Suprapubic skin (tissue), 4 donors: ENCODE measurements at regions not wholly inside any gene's neighbourhood (a gene's known extent, or its start where the extent isn't known, plus 50 kb on each side); places are given as distances from the start of the nearest gene placed in this dataset.

Experiments
- DNase-seq, 2 donors: peaks; one replicate each; pipeline ENCODE4 v3.0.0-alpha.2; 2019; ENCODE audit warnings: low spot score in 2 of 2
- H3K27ac ChIP-seq: fragments of 200-600 bp; sonication (generic); one replicate; pipeline ENCODE4 v1.5.1; 2019
- H3K27me3 ChIP-seq: fragments of 200-600 bp; sonication (generic); one replicate; pipeline ENCODE4 v1.5.1; 2019
- H3K36me3 ChIP-seq: fragments of 200-600 bp; sonication (generic); one replicate; pipeline ENCODE4 v1.5.1; 2019
- H3K4me1 ChIP-seq: fragments of 200-600 bp; sonication (generic); one replicate; pipeline ENCODE4 v1.5.1; 2019
- H3K4me3 ChIP-seq: fragments of 200-600 bp; sonication (generic); one replicate; pipeline ENCODE4 v1.5.1; 2019; ENCODE audit warnings: mild to moderate bottlenecking
- H3K9me3 ChIP-seq: fragments of 200-600 bp; sonication (generic); one replicate; pipeline ENCODE4 v1.5.1; 2019
- CTCF ChIP-seq, 2 donors: fragments of 200-600 bp in 1 of 2; fragments of 450-650 bp in 1 of 2; sonication (generic) in 1 of 2; IDR thresholded peaks; one replicate each; pipeline ENCODE4 v1.5.1; 2016 to 2019; ENCODE audit warnings: antibody characterized with exemption in 2 of 2, mild to moderate bottlenecking in 1 of 2, moderate library complexity in 1 of 2
- EP300 ChIP-seq: sonication (generic); formaldehyde crosslinking; IDR thresholded peaks from one replicate; pipeline ENCODE4 v1.6.1; 2017; ENCODE audit warnings: antibody characterized with exemption
- POLR2A ChIP-seq, 2 donors: fragments of 450-650 bp; IDR thresholded peaks; one replicate each; pipeline ENCODE4 v1.6.1; 2017; ENCODE audit warnings: antibody characterized with exemption in 2 of 2, mild to moderate bottlenecking in 2 of 2, moderate library complexity in 2 of 2
- POLR2AphosphoS5 ChIP-seq, 3 donors: sonication (generic); formaldehyde crosslinking; IDR thresholded peaks; one replicate each; pipeline ENCODE4 v1.6.1; 2017; ENCODE audit warnings: antibody characterized with exemption in 3 of 3
- WGBS: methylation state at CpG from one replicate; pipeline ENCODE4 v1.1.5; 2018; 5-methylcytosine and 5-hydroxymethylcytosine counted together

- H3K4me3 ChIP-seq, result no peak overlapping the region
- 70% methylated on average over 18 of the region's 18 CpGs for WGBS
Measured at GRCh38 chr22:48320683-48321451, 1506.8 kb downstream of the BRD1 start.

GRCh38 chr22:48320048-48320682 is 1507.5 kb downstream of the BRD1 start:
- Histone ChIP-seq H3K4me3 (no peak overlapping the region), H3K36me3 (no peaks in the 10 kb centered on the region), H3K4me1 (no peaks in the 10 kb centered on the region), H3K27ac (no peak overlapping the region), H3K27me3 (peaks cover 15% of the 10 kb centered on the region), H3K9me3 (no peaks in the 10 kb centered on the region)
- TF ChIP-seq CTCF (IDR thresholded peaks at IDR 0.05) (no peak), POLR2AphosphoS5 (IDR thresholded peaks at IDR 0.05) (no peak), POLR2A (IDR thresholded peaks at IDR 0.05) (no peak), EP300 (no peak)
- 68% methylated on average over 11 of the region's 13 CpGs for WGBS
- peak in 1 of 2 donors; percentile 51 for DNase-seq

More at GRCh38 chr22:48320683-48321451, 1506.8 kb downstream of the BRD1 start:
- no peak for TF ChIP-seq POLR2A (IDR thresholded peaks at IDR 0.05)
- no peaks in the 10 kb centered on the region for H3K4me1 ChIP-seq
- H3K27ac ChIP-seq, result no peak overlapping the region
- H3K27me3 ChIP-seq, result peaks cover 15% of the 10 kb centered on the region
- no peaks in the 10 kb centered on the region for H3K9me3 ChIP-seq
- DNase-seq, result peak in 1 of 2 donors; percentile 32
- no peaks in the 10 kb centered on the region for H3K36me3 ChIP-seq

GRCh38 chr22:48319321-48320047 is 1508.2 kb downstream of the BRD1 start:
- H3K27ac ChIP-seq, result no peak overlapping the region
- WGBS, result 93% methylated on average over 3 of the region's 14 CpGs
- TF ChIP-seq POLR2A (IDR thresholded peaks at IDR 0.05) (no peak), POLR2AphosphoS5 (IDR thresholded peaks at IDR 0.05) (no peak), EP300 (no peak)

DNA sequence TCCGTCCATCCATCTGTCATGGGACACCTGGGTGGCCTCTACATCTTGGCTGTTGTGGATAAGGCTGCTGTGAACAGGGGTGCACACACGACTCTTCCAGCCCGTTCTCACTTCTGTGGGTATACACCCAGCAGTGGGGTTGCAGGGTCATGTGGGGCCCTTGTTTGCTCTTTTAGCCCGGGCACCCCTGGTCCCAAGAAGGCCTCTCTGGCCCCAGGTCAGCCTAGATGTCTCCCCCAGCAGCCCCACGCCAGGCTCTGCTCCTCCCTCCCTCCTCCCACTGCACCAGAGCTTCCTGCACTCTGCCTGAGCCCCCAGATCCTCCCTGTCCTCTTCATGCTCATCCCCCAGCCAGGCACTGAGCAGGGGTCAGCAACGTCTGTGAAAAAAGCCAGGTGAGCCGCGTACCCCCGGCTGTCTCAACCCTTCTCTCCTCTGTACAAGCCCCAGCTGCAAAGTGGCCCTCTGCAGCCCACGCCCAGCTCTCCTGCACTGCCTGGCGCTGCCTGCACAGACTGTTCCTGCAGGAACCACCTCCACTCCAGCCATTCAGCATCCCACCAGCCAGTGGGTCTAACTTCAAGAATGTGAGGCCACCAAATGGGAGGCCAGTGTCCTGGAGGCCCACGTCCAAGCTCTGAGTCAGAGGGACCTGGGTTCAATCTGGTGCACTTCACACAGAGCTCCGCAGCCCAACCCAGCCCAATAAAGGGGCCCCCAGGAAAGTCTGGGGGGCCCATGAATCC is 1508.9 kb downstream of the BRD1 start:
- no peaks in the 10 kb centered on the region for H3K36me3 ChIP-seq
- TF ChIP-seq EP300 (no peak), POLR2A (IDR thresholded peaks at IDR 0.05) (no peak), POLR2AphosphoS5 (IDR thresholded peaks at IDR 0.05) (no peak), CTCF (IDR thresholded peaks at IDR 0.05) (no peak)
- DNase-seq, result peak; percentile 30 to 71
- H3K4me1 ChIP-seq, result no peaks in the 10 kb centered on the region
- WGBS, result 81% methylated on average over 9 of the region's 13 CpGs
- peaks cover 15% of the 10 kb centered on the region for H3K27me3 ChIP-seq
- H3K4me3 ChIP-seq, result no peak overlapping the region
- no peak overlapping the region for H3K27ac ChIP-seq
- no peaks in the 10 kb centered on the region for H3K9me3 ChIP-seq

More at GRCh38 chr22:48319321-48320047, 1508.2 kb downstream of the BRD1 start:
- peak in 1 of 2 donors; percentile 51 for DNase-seq
- H3K9me3 ChIP-seq, result no peaks in the 10 kb centered on the region
- H3K4me1 ChIP-seq, result no peaks in the 10 kb centered on the region
- H3K36me3 ChIP-seq, result no peaks in the 10 kb centered on the region
- peaks cover 15% of the 10 kb centered on the region for H3K27me3 ChIP-seq
- H3K4me3 ChIP-seq, result no peak overlapping the region

DNA sequence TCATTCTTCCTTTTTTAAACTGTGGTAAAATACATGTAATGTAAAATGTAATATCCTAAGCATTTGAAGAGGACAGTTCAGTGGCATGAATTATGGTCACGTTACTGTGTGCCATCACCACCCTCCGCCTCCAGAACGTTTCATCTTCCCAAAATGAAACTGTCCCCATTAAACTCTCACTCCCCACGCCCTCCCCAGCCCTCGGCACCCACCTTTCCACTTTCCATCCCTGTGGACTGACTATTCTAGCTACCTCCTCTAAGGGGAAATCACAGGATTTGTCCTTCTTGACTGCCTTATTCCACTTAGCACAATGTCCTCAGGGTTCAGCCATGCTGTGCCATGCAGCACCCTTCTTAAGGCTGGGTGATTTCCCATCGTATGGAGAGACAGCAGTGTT is 1509.5 kb downstream of the BRD1 start:
- 65% methylated on average over 6 of the region's 6 CpGs for WGBS
- no peaks in the 10 kb centered on the region for H3K4me1 ChIP-seq

More for the DNA sequence above, 1509.5 kb downstream of the BRD1 start:
- Histone ChIP-seq H3K27me3 (peaks cover 15% of the 10 kb centered on the region), H3K27ac (no peak overlapping the region), H3K4me3 (no peak overlapping the region), H3K9me3 (no peaks in the 10 kb centered on the region), H3K36me3 (no peaks in the 10 kb centered on the region)
- TF ChIP-seq EP300, result no peak
- DNase-seq, result peak in 1 of 2 donors; percentile 64
